ENCODE measurements at regions not wholly inside any gene's neighbourhood (a gene's known extent, or its start where the extent isn't known, plus 50 kb on each side); places are given as distances from the start of the nearest gene placed in this dataset.

DNA sequence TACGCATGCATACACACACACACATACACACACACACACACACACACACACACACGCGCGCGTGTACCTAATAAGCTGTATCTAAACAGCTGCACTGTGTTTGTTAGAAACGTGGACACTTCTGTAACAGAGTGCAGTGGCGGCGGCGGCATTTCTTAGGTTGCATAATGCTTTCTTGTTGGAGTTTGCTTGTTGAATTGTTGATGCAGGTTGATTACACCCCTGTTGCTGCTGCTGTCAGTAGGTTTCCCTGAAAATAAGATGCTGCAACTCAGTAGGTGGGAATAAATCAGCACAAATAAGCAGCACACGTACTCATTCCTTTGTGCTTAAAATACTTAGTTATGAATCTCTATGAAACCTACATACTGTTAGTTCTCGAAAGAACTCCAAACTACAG, 479.2 kb downstream of the LIG4 start:
- BruUV-seq (replicated peaks), result no TSS peak
- TF ChIP-seq CTCF (IDR thresholded peaks at IDR 0.05; ENCODE audit: unreplicated experiment), result no peak
- DNase-seq (ENCODE audit: unreplicated experiment), result no peak
- Mint-ChIP-seq H3K9me3 (ENCODE audit: unreplicated experiment) (peaks cover 15% of the 10 kb centered on the region), H3K4me3 (ENCODE audit: unreplicated experiment) (no peak overlapping the region), H3K27me3 (ENCODE audit: insufficient read depth, unreplicated experiment) (no peaks in the 10 kb centered on the region), H3K4me1 (ENCODE audit: insufficient read depth, unreplicated experiment) (no peaks in the 10 kb centered on the region), H3K27ac (ENCODE audit: low read depth, unreplicated experiment) (no peak overlapping the region), H3K36me3 (ENCODE audit: insufficient read depth, unreplicated experiment) (no peaks in the 10 kb centered on the region)
- intact Hi-C loops (cut with micrococcal nuclease), result no loop called here
- CTCF ChIA-PET, result interaction anchor here (0.7 to 1.3 kb wide), 2 partner anchors 23 to 444 kb away, joined by 4 to 5 read pairs; no protein-coding TSS in a partner anchor
- POLR2A ChIA-PET, result no interaction called here

- CTCF ChIA-PET, result no interaction called here
- BruUV-seq (replicated peaks), result no TSS peak
- H3K27ac Mint-ChIP-seq (ENCODE audit: low read depth, unreplicated experiment), result no peak overlapping the region
- H3K27me3 Mint-ChIP-seq (ENCODE audit: insufficient read depth, unreplicated experiment), result no peaks in the 10 kb centered on the region
- no peaks in the 10 kb centered on the region for H3K36me3 Mint-ChIP-seq (ENCODE audit: insufficient read depth, unreplicated experiment)
- intact Hi-C loops (cut with micrococcal nuclease), result no loop called here
- POLR2A ChIA-PET, result no interaction called here
- no peak for DNase-seq (ENCODE audit: unreplicated experiment)
- H3K9me3 Mint-ChIP-seq (ENCODE audit: unreplicated experiment), result peaks cover 22% of the 10 kb centered on the region
- no peak for TF ChIP-seq CTCF (IDR thresholded peaks at IDR 0.05; ENCODE audit: unreplicated experiment)
- H3K4me1 Mint-ChIP-seq (ENCODE audit: insufficient read depth, unreplicated experiment), result no peaks in the 10 kb centered on the region
- H3K4me3 Mint-ChIP-seq (ENCODE audit: unreplicated experiment), result no peak overlapping the region
These were observed 480.3 kb downstream of the LIG4 start for GRCh38 chr13:107734891-107735625.

- CTCF ChIA-PET, result no interaction called here
- intact Hi-C loops (cut with micrococcal nuclease), result no loop called here
- POLR2A ChIA-PET, result no interaction called here
These were observed 482.1 kb downstream of the LIG4 start for GRCh38 chr13:107733276-107733675.

DNA sequence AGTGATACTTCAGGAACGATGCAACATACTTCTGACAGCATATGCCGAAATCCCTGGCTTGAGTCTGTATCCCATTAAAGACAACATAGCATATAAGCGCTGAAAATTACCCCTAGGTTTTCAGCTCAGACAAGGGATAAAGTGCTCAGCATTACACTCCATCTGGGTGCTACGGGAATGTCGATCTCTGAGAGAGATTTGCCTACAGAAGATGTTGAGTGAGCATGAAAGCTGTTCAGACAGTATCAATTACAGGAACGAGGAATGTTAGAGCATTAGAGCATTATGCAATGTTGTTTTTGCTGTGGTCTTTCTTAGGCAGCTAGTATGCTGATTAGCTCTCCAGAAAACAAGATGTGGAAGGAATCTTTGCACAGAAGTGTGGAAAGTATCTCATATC, 484.5 kb downstream of the LIG4 start:
- Mint-ChIP-seq H3K9me3 (ENCODE audit: unreplicated experiment) (peaks cover 15% of the 10 kb centered on the region), H3K27ac (ENCODE audit: low read depth, unreplicated experiment) (no peak overlapping the region), H3K36me3 (ENCODE audit: insufficient read depth, unreplicated experiment) (no peaks in the 10 kb centered on the region), H3K27me3 (ENCODE audit: insufficient read depth, unreplicated experiment) (no peaks in the 10 kb centered on the region), H3K4me3 (ENCODE audit: unreplicated experiment) (no peak overlapping the region), H3K4me1 (ENCODE audit: insufficient read depth, unreplicated experiment) (no peaks in the 10 kb centered on the region)
- no peak for DNase-seq (ENCODE audit: unreplicated experiment)
- ChIA-PET POLR2A (interaction anchor here (0.8 kb wide), 1 partner anchor 19 kb away, joined by 3 read pairs; no protein-coding TSS in a partner anchor), CTCF (interaction anchor here (1.1 kb wide), 1 partner anchor 356 kb away, joined by 3 read pairs; no protein-coding TSS in a partner anchor)
- no peak for TF ChIP-seq CTCF (IDR thresholded peaks at IDR 0.05; ENCODE audit: unreplicated experiment)
- intact Hi-C loops (cut with micrococcal nuclease), result no loop called here
- BruUV-seq (replicated peaks), result no TSS peak

More at GRCh38 chr13:107733276-107733675, 482.1 kb downstream of the LIG4 start:
- Mint-ChIP-seq H3K4me1 (ENCODE audit: insufficient read depth, unreplicated experiment) (no peaks in the 10 kb centered on the region), H3K27me3 (ENCODE audit: insufficient read depth, unreplicated experiment) (no peaks in the 10 kb centered on the region), H3K27ac (ENCODE audit: low read depth, unreplicated experiment) (no peak overlapping the region), H3K4me3 (ENCODE audit: unreplicated experiment) (no peak overlapping the region), H3K36me3 (ENCODE audit: insufficient read depth, unreplicated experiment) (no peaks in the 10 kb centered on the region), H3K9me3 (ENCODE audit: unreplicated experiment) (peaks cover 9% of the 10 kb centered on the region)
- no peak for DNase-seq (ENCODE audit: unreplicated experiment)
- TF ChIP-seq CTCF (IDR thresholded peaks at IDR 0.05; ENCODE audit: unreplicated experiment), result no peak
- no TSS peak for BruUV-seq (replicated peaks)

All from MCF 10A (cell line).